ENCODE measurements at regions not wholly inside any gene's neighbourhood (a gene's known extent, or its start where the extent isn't known, plus 50 kb on each side); places are given as distances from the start of the nearest gene placed in this dataset.

GRCh38 chr12:38141861-38142260, 174.7 kb upstream of the ALG10B start:
- TF ChIP-seq, protein P1, sequence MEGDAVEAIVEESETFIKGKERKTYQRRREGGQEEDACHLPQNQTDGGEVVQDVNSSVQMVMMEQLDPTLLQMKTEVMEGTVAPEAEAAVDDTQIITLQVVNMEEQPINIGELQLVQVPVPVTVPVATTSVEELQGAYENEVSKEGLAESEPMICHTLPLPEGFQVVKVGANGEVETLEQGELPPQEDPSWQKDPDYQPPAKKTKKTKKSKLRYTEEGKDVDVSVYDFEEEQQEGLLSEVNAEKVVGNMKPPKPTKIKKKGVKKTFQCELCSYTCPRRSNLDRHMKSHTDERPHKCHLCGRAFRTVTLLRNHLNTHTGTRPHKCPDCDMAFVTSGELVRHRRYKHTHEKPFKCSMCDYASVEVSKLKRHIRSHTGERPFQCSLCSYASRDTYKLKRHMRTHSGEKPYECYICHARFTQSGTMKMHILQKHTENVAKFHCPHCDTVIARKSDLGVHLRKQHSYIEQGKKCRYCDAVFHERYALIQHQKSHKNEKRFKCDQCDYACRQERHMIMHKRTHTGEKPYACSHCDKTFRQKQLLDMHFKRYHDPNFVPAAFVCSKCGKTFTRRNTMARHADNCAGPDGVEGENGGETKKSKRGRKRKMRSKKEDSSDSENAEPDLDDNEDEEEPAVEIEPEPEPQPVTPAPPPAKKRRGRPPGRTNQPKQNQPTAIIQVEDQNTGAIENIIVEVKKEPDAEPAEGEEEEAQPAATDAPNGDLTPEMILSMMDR (IDR thresholded peaks at IDR 0.05; ENCODE audit: insufficient read depth, low read length, poor library complexity, severe bottlenecking) = no peak
- Histone ChIP-seq H3K4me3 (replicated peaks; ENCODE audit: low read depth, low read length) (no peak overlapping the region), H3K27me3 (replicated peaks; ENCODE audit: control insufficient read depth, insufficient read depth, low read length) (no peaks in the 10 kb centered on the region), H3K36me3 (ENCODE audit: control insufficient read depth, insufficient read depth, low read length) (no peaks in the 10 kb centered on the region)
- no peak for DNase-seq (ENCODE audit: extremely low read depth, insufficient read length)

- H3K4me3 ChIP-seq (replicated peaks; ENCODE audit: low read depth, low read length) = no peak overlapping the region
- TF ChIP-seq, protein P1 (IDR thresholded peaks at IDR 0.05; ENCODE audit: insufficient read depth, low read length, poor library complexity, severe bottlenecking) = peak; percentile 7
- no peaks in the 10 kb centered on the region for H3K36me3 ChIP-seq (ENCODE audit: control insufficient read depth, insufficient read depth, low read length)
- no peak for DNase-seq (ENCODE audit: extremely low read depth, insufficient read length)
- H3K27me3 ChIP-seq (replicated peaks; ENCODE audit: control insufficient read depth, insufficient read depth, low read length) = no peaks in the 10 kb centered on the region
These were observed 173.6 kb upstream of the ALG10B start for GRCh38 chr12:38142974-38143373.

- no peak for DNase-seq (ENCODE audit: extremely low read depth, insufficient read length)
- TF ChIP-seq, protein P1 (IDR thresholded peaks at IDR 0.05; ENCODE audit: insufficient read depth, low read length, poor library complexity, severe bottlenecking) = no peak
- no peak overlapping the region for H3K4me3 ChIP-seq (replicated peaks; ENCODE audit: low read depth, low read length)
- H3K27me3 ChIP-seq (replicated peaks; ENCODE audit: control insufficient read depth, insufficient read depth, low read length) = no peaks in the 10 kb centered on the region
- H3K36me3 ChIP-seq (ENCODE audit: control insufficient read depth, insufficient read depth, low read length) = no peaks in the 10 kb centered on the region
These were observed 172.5 kb upstream of the ALG10B start for GRCh38 chr12:38144049-38144448.

DNA sequence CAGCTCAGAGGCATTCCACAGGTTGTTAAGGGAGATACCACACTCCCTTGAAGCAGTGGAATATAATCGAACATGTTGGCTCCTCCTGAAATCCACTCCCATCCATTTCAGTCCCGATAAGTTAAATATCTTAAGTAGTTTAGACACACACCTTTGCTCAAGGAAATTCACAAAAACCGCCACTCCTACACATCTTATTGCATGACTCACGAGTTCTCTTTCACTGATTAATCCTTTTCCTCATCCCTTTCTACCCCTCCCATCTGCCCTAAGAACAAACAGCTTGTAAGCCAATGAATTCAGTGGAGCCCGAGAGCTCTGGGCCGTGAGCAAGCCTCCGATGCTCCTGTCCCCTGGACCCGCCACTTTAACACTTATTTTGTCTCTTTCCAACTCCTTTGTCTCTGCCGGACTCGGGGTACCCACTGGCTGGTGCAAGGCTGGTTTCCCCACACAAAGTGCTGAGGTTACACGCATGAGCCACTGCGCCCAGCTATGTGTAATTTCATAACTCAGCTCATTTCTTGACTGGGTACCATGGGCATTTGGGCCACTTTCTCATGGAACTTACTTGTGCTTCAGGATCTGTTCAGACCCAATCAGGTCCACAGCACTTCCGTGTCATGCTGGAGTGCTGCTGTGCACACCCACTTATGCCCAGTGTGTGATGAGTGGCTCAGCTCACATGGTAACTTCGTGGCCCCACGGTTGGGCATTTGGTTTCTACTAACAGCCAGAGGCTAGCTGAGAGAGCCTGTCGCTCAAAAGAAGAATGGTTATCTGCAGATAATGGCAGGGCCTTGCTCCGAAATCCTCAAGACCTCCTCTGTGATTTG, 171.8 kb upstream of the ALG10B start:
- no peaks in the 10 kb centered on the region for H3K27me3 ChIP-seq (replicated peaks; ENCODE audit: control insufficient read depth, insufficient read depth, low read length)
- TF ChIP-seq, protein P1 (IDR thresholded peaks at IDR 0.05; ENCODE audit: insufficient read depth, low read length, poor library complexity, severe bottlenecking) = no peak
- H3K4me3 ChIP-seq (replicated peaks; ENCODE audit: low read depth, low read length) = no peak overlapping the region
- no peak for DNase-seq (ENCODE audit: extremely low read depth, insufficient read length)
- no peaks in the 10 kb centered on the region for H3K36me3 ChIP-seq (ENCODE audit: control insufficient read depth, insufficient read depth, low read length)

GRCh38 chr12:38149395-38150073, 167.0 kb upstream of the ALG10B start:
- TF ChIP-seq, protein P1 (IDR thresholded peaks at IDR 0.05; ENCODE audit: insufficient read depth, low read length, poor library complexity, severe bottlenecking) = no peak
- H3K4me3 ChIP-seq (replicated peaks; ENCODE audit: low read depth, low read length) = no peak overlapping the region
- no peak for DNase-seq (ENCODE audit: extremely low read depth, insufficient read length)
- no peaks in the 10 kb centered on the region for H3K36me3 ChIP-seq (ENCODE audit: control insufficient read depth, insufficient read depth, low read length)
- no peaks in the 10 kb centered on the region for H3K27me3 ChIP-seq (replicated peaks; ENCODE audit: control insufficient read depth, insufficient read depth, low read length)

All from GM06990 (cell line).